ENCODE measurements at regions not wholly inside any gene's neighbourhood (a gene's known extent, or its start where the extent isn't known, plus 50 kb on each side); places are given as distances from the start of the nearest gene placed in this dataset.
"Not testable (repeated sequence)": the region's sequence is repeated elsewhere in the genome, so short reads cannot be mapped to it uniquely, and the experiment has no call there.

- not testable (repeated sequence) for TF ChIP-seq CTCF (IDR thresholded peaks at IDR 0.05 in 4 of 5, conservative IDR thresholded peaks at IDR 0.05 in 1 of 5); POLR2A (IDR thresholded peaks at IDR 0.05)
These were observed 158.1 kb downstream of the NPIPB11 start for GRCh38 chr16:29248306-29248939.

Measured in gastrocnemius medialis (tissue), 4 donors.